Esophagus muscularis mucosa (tissue), 4 donors: ENCODE measurements at regions not wholly inside any gene's neighbourhood (a gene's known extent, or its start where the extent isn't known, plus 50 kb on each side); places are given as distances from the start of the nearest gene placed in this dataset.
"Not testable (repeated sequence)": the region's sequence is repeated elsewhere in the genome, so short reads cannot be mapped to it uniquely, and the experiment has no call there.

ENCODE experiments used
- DNase-seq: peaks from one replicate; pipeline ENCODE4 v3.0.0-alpha.2; 2017; ENCODE audit errors: extremely low spot score
- H3K27ac ChIP-seq, 4 donors: fragments of 200-600 bp; sonication (generic); replicated peaks in 1 of 4; 1 replicate in 3 of 4; 2 replicates in 1 of 4; pipeline ENCODE4 v1.5.1; 2016 to 2019; ENCODE audit warnings: mild to moderate bottlenecking in 1 of 4
- H3K27me3 ChIP-seq, 4 donors: fragments of 200-600 bp; sonication (generic); one replicate each; pipeline versions ENCODE4 v1.5.1 to v1.6.0; 2016 to 2019
- H3K36me3 ChIP-seq, 4 donors: fragments of 200-600 bp; sonication (generic); one replicate each; pipeline ENCODE4 v1.5.1; 2016 to 2019
- H3K4me1 ChIP-seq, 4 donors: fragments of 200-600 bp; sonication (generic); one replicate each; pipeline ENCODE4 v1.5.1; 2016 to 2019
- H3K4me3 ChIP-seq, 4 donors: fragments of 200-600 bp; sonication (generic); 1 replicate in 2 of 4; 2 replicates in 2 of 4; pipeline ENCODE4 v1.5.1; 2016 to 2019; ENCODE audit warnings: mild to moderate bottlenecking in 4 of 4, moderate library complexity in 1 of 4
- H3K9me3 ChIP-seq, 4 donors: fragments of 200-600 bp; sonication (generic); 1 replicate in 3 of 4; 2 replicates in 1 of 4; pipeline ENCODE4 v1.5.1; 2016 to 2019
- CTCF ChIP-seq, 3 experiments: fragments of 200-600 bp in 2 of 3; fragments of 450-650 bp in 1 of 3; sonication (generic) in 2 of 3; IDR thresholded peaks; one replicate each; pipeline ENCODE4 v1.5.1; 2017 to 2019; ENCODE audit warnings: antibody characterized with exemption in 3 of 3, mild to moderate bottlenecking in 2 of 3, moderate library complexity in 1 of 3
- EP300 ChIP-seq: sonication (generic); formaldehyde crosslinking; IDR thresholded peaks from one replicate; pipeline ENCODE4 v1.6.1; 2017; ENCODE audit warnings: antibody characterized with exemption
- POLR2A ChIP-seq: fragments of 450-650 bp; IDR thresholded peaks from one replicate; pipeline ENCODE4 v1.6.1; 2017; ENCODE audit warnings: antibody characterized with exemption, moderate library complexity, mild to moderate bottlenecking, low read depth
- POLR2AphosphoS5 ChIP-seq, 2 donors: sonication (generic); formaldehyde crosslinking; IDR thresholded peaks; one replicate each; pipeline ENCODE4 v1.6.1; 2017; ENCODE audit warnings: antibody characterized with exemption in 2 of 2
- WGBS: methylation state at CpG from one replicate; pipeline ENCODE4 v1.1.5; 2018; 5-methylcytosine and 5-hydroxymethylcytosine counted together
- intact Hi-C: fragments of 100-400 bp; cut with DNase I; formaldehyde crosslinking; loops from one replicate; pipeline ENCODE4 v1.15.1; 2023

DNA sequence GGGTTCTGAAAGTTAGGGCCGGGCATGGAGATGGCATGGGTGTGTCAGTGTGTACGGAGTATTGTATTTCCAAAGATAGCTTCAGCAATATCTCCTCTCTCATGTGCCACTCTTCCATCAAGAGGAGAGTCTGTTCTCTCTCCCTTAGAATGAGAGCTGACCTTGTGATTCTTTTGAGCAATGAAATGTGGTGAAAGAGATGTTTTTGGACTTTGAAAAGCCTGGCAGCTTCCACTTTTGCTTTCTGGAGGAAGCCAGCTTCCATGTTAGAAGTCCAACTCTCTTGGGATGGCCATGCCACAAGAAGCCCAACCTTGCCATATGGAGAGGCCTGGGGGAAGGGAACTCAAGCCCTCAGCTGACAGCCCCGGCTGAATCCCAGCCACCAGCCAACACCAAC is 72.4 kb upstream of the GZMB start:
- Histone ChIP-seq H3K36me3 (no peaks in the 10 kb centered on the region), H3K27ac (no peak overlapping the region), H3K27me3 (no peaks in the 10 kb centered on the region), H3K4me3 (no peak overlapping the region), H3K4me1 (peaks cover 0 to 6% (median 0%) of the 10 kb centered on the region in 4 donors), H3K9me3 (no peaks in the 10 kb centered on the region)
- intact Hi-C loops: no loop called here
- 100% methylated on average over 3 of the region's 3 CpGs for WGBS
- DNase-seq: no peak
- TF ChIP-seq POLR2A (no peak), POLR2AphosphoS5 (IDR thresholded peaks at IDR 0.05) (no peak), EP300 (no peak), CTCF (IDR thresholded peaks at IDR 0.05) (no peak)

- intact Hi-C loops: no loop called here
- Histone ChIP-seq H3K4me3 (no peak overlapping the region), H3K4me1 (peaks cover 0 to 4% (median 0%) of the 10 kb centered on the region in 4 donors), H3K36me3 (no peaks in the 10 kb centered on the region), H3K27me3 (no peaks in the 10 kb centered on the region), H3K9me3 (no peaks in the 10 kb centered on the region), H3K27ac (no peak overlapping the region)
- no peak for TF ChIP-seq CTCF (IDR thresholded peaks at IDR 0.05)
- no peak for TF ChIP-seq POLR2AphosphoS5 (IDR thresholded peaks at IDR 0.05)
- no peak for TF ChIP-seq POLR2A
- no peak for TF ChIP-seq EP300
- no peak for DNase-seq
- WGBS: 77% methylated on average over 4 of the region's 4 CpGs
These were observed 71.8 kb upstream of the GZMB start for GRCh38 chr14:24705840-24706239.

- H3K36me3 ChIP-seq: no peaks in the 10 kb centered on the region
- H3K27ac ChIP-seq: no peak overlapping the region
- H3K27me3 ChIP-seq: no peaks in the 10 kb centered on the region
- no peak for DNase-seq
- H3K9me3 ChIP-seq: no peaks in the 10 kb centered on the region
- TF ChIP-seq EP300 (no peak), POLR2A (no peak), CTCF (IDR thresholded peaks at IDR 0.05) (no peak), POLR2AphosphoS5 (IDR thresholded peaks at IDR 0.05) (no peak)
- no peak overlapping the region for H3K4me3 ChIP-seq
- no peaks in the 10 kb centered on the region for H3K4me1 ChIP-seq
- 94% methylated on average over 1 of the region's 1 CpG for WGBS
- intact Hi-C loops: no loop called here
These were observed 67.1 kb upstream of the GZMB start for GRCh38 chr14:24701062-24701461.

GRCh38 chr14:24700511-24700910 is 66.5 kb upstream of the GZMB start:
- TF ChIP-seq EP300: no peak
- 85% methylated on average over 1 of the region's 1 CpG for WGBS
- intact Hi-C loops: no loop called here

GRCh38 chr14:24699052-24699451 is 65.1 kb upstream of the GZMB start:
- no peak overlapping the region for H3K4me3 ChIP-seq
- H3K27me3 ChIP-seq: no peaks in the 10 kb centered on the region
- peaks cover 0 to 11% (median 4%) of the 10 kb centered on the region in 4 donors for H3K4me1 ChIP-seq
- no peaks in the 10 kb centered on the region for H3K36me3 ChIP-seq
- peak; percentile 39 for DNase-seq
- intact Hi-C loops: no loop called here
- TF ChIP-seq CTCF (IDR thresholded peaks at IDR 0.05) (no peak), POLR2AphosphoS5 (IDR thresholded peaks at IDR 0.05) (no peak), POLR2A (no peak), EP300 (no peak)
- H3K27ac ChIP-seq: no peak overlapping the region
- no peaks in the 10 kb centered on the region for H3K9me3 ChIP-seq

More at GRCh38 chr14:24700511-24700910, 66.5 kb upstream of the GZMB start:
- no peak for DNase-seq
- Histone ChIP-seq H3K36me3 (no peaks in the 10 kb centered on the region), H3K4me1 (peaks cover 0 to 4% (median 1%) of the 10 kb centered on the region in 4 donors), H3K9me3 (no peaks in the 10 kb centered on the region), H3K4me3 (no peak overlapping the region), H3K27me3 (no peaks in the 10 kb centered on the region), H3K27ac (no peak overlapping the region)

DNA sequence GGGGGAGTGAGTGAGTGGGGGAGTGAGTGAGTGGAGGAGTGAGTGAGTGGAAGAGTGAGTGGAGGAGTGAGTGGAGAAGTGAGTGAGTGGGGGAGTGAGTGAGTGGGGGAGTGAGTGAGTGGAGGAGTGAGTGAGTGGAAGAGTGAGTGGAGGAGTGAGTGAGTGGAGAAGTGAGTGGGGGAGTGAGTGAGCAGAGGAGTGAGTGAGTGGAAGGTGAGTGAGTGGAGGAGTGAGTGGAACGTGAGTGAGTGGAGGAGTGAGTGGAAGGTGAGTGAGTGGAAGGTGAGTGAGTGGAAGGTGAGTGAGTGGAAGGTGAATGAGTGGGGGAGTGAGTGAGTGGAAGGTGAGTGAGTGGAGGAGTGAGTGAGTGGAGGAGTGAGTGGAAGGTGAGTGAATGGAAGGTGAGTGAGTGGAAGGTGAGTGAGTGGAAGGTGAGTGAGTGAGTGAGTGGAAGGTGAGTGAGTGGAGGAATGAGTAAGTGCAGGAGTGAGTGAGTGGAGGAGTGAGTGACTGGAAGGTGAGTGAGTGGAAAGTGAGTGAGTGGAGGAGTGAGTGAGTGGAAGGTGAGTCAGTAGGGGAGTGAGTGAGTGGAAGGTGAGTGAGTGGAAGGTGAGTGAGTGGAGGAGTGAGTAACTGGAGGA is 62.4 kb upstream of the GZMB start:
- DNase-seq, H3K27me3 ChIP-seq, H3K36me3 ChIP-seq, H3K27ac ChIP-seq, intact Hi-C loops, H3K9me3 ChIP-seq, H3K4me3 ChIP-seq: not testable (repeated sequence)
- H3K4me1 ChIP-seq: peaks cover 0 to 15% (median 4%) of the 10 kb centered on the region in 4 donors
- WGBS: 97% methylated on average over 1 of the region's 1 CpG
